Left lobe of liver (tissue), 2 donors: ENCODE measurements at regions not wholly inside any gene's neighbourhood (a gene's known extent, or its start where the extent isn't known, plus 50 kb on each side); places are given as distances from the start of the nearest gene placed in this dataset.
"Not testable (repeated sequence)": the region's sequence is repeated elsewhere in the genome, so short reads cannot be mapped to it uniquely, and the experiment has no call there.

ENCODE experiments used
- ATAC-seq: fragments of 200-7000 bp; cut with Tn5 transposase; one replicate; pipeline ENCODE4 v1.9.1; 2020; ENCODE audit warnings: mild to moderate bottlenecking, moderate library complexity
- DNase-seq: peaks from one replicate; pipeline ENCODE4 v3.0.0-alpha.2; 2020; ENCODE audit warnings: low spot score
- donor health status: DM: no; HTN: no; CAD: no; lungs with moderate emphysema.
- donor health status: DM: no; HTN: yes; CAD: no.

- DNase-seq: no peak
- ATAC-seq: no peak
These were observed 235.9 kb downstream of the SUCLG1 start for GRCh38 chr2:84223191-84223590.

GRCh38 chr2:84221102-84221501 lies 238.0 kb downstream of the SUCLG1 start:
- not testable (repeated sequence) for DNase-seq, ATAC-seq

DNA sequence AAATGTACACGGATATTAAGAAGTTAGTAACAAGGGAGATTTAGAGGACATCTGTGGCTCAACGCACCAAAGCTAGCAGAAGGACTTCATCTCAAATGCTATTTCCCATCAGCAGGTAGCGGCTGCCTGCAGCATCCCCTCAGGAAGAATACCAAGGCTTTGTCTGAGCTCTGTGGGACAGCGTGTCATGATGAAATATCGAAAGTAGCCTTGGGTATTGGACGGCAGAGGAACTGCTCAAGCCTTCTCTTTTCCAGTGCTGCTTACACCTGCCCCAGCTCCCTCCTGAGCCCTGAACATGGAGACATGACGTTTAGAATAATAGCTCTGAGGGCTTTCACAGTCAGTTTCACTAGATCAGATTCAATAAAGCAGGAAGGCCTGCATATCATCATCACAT lies 241.6 kb downstream of the SUCLG1 start:
- DNase-seq: no peak
- no peak for ATAC-seq

GRCh38 chr2:84214455-84214854 lies 244.6 kb downstream of the SUCLG1 start:
- DNase-seq: no peak
- ATAC-seq: no peak

DNA sequence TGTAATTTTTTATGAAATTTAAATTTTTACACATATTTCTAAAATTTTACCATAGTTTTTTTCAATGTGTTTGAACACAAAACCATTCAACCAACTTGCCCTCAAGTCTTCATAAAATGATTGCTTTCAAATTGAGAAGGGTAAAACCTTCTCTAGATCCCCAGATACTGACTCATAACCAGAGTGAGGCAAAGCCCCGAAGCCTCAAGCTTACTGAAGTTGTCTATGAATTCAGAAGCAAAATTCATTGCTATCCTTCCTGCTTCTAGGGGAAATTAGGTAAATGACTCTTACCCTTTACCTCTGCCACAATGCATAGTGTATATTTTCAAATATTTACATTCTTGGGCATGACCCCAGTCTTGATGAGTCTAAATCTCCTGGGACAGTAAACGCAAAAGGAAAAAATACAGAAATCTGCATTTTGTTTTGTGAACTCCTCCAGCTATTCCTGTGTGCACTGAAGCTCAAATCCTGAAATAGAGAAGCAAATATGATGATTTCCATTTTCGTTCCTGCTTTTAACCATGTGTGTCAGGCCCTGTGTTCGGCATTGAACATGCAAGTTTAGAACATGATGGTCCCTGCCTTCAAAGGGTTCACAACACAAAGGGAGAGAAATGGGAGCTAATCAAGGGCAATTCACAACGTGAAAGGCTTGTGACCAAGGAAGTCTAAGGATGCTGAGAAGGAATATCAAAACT lies 246.3 kb downstream of the SUCLG1 start:
- DNase-seq (no peak), ATAC-seq (no peak)

DNA sequence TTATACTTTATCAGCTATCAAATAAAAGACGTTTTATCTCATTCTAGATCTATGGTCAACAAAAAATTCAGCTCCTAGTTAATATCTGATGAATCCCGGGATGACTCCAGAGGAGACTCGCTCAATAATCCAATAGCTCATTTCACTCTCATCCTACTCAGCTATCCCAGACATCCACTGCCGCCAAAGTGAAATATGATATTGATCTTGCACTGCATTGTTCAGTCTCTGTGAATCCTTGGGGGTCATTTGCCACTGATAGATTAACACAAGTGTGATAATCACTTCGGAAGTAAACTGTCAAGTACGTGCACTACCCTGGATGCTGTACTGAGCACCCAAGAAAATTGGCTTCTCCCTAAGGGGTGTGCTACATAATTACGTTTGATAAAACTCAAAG lies 249.1 kb downstream of the SUCLG1 start:
- DNase-seq (no peak), ATAC-seq (no peak)

- ATAC-seq: no peak
These were observed 254.1 kb downstream of the SUCLG1 start for GRCh38 chr2:84204995-84205394.

GRCh38 chr2:84202166-84202565 lies 256.9 kb downstream of the SUCLG1 start:
- DNase-seq: no peak
- no peak for ATAC-seq

More at GRCh38 chr2:84204995-84205394, 254.1 kb downstream of the SUCLG1 start:
- no peak for DNase-seq

DNA sequence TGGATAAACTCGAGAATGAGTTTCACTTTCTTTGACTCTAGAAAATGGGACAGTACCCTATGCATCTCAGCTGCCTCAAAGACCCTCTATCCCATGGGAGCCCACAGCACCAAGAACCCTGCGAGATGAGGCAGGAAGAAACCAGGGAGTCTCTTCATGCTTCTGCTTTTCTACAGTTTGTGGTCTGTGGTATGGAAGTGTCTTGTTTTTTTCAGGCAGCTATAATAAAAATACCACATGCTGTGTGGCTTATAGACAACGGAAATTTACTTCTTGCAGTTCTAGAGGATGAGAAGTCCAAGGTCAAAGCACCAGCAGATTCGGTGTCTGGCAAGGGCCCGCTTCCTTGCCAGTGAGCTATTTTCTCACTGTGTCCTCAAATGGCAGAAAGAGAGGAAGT lies 257.9 kb downstream of the SUCLG1 start:
- ATAC-seq: no peak
- no peak for DNase-seq

GRCh38 chr2:84197901-84198300 lies 261.2 kb downstream of the SUCLG1 start:
- ATAC-seq: no peak
- no peak for DNase-seq

GRCh38 chr2:84194949-84195644 lies 264.0 kb downstream of the SUCLG1 start:
- DNase-seq: no peak

DNA sequence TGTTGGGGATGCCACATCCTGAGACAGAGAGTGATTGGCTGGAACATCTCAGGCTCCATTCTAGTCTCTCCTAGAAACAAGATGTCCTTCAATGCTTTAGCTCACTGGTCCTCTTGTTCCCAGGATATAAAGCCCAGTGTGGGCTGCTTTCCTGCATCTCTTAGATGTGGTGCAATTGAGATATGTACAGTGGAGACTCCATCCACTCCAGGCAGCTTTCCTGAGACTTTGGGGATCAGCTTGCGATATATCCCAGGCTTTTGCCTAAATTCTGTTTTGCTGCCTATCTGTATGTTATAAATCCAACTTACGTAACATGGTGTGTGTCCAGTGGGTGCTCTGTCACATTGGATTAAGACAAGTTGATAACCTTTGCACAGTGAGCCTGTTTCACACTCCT lies 264.9 kb downstream of the SUCLG1 start:
- DNase-seq: no peak
- ATAC-seq: no peak

More at GRCh38 chr2:84194949-84195644, 264.0 kb downstream of the SUCLG1 start:
- ATAC-seq: no peak

GRCh38 chr2:84187258-84187657 lies 271.8 kb downstream of the SUCLG1 start:
- no peak for ATAC-seq

GRCh38 chr2:84181927-84182326 lies 277.2 kb downstream of the SUCLG1 start:
- no peak for ATAC-seq
- no peak for DNase-seq

More at GRCh38 chr2:84187258-84187657, 271.8 kb downstream of the SUCLG1 start:
- DNase-seq: no peak

- DNase-seq: no peak
- no peak for ATAC-seq
These were observed 281.3 kb downstream of the SUCLG1 start for GRCh38 chr2:84177733-84178132.

GRCh38 chr2:84175970-84176369 lies 283.1 kb downstream of the SUCLG1 start:
- DNase-seq (no peak), ATAC-seq (no peak)

GRCh38 chr2:84175340-84175739 lies 283.7 kb downstream of the SUCLG1 start:
- ATAC-seq: no peak
- DNase-seq: no peak

DNA sequence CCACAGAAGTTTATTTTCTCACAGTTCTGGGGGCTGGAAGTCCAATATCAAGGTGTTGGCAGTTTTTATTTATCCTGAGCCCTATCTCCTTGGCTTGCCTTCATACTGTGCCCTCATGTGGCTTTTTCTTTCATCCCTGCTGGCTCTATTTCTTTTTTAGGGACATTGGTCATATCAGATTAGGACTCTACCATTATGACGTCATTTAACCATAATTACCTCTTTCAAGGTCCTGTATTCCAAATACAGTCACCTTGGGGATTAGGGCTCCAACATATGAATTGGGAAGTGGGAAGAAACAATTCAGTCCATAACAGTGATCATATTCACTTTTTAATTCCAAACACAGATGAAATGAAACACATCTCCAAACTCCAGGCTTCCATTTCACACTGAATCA lies 286.0 kb downstream of the SUCLG1 start:
- DNase-seq (no peak), ATAC-seq (no peak)

DNA sequence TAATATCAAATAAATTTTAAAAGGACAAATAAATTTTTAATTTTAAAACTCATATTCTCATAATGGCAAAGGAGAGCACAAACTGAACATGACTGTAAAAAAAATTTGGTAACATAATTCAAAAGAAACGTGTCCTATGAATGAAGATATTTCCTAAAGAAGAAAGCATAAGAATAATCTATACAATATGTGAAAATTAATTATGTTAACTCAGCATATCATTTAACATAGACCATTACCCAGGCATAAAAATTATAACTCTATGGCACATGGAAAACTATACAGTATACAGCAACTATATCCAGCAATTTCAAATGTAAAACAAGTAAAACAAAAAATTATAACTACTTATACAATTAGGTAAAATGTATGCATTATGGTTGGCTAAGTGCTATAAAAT lies 288.1 kb downstream of the SUCLG1 start:
- DNase-seq: no peak
- no peak for ATAC-seq

DNA sequence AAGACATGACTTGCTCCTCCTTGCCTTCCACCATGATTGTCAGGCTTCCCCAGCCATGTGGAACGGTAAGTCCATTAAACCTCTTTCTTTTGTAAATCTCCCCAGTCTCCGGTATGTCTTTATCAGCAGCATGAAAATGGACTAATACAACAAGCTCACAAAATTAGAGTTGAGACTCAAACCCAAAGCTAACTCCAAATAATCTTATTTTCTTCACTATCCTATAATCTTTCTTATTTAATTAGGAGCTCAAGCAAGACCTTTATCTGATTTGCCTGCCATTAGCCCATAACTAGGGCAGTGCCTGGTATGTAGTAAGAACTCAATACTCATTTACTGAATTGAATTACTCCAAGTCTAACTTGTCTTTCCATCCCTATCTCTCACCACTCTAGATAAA lies 289.2 kb downstream of the SUCLG1 start:
- DNase-seq (no peak), ATAC-seq (no peak)

GRCh38 chr2:84168552-84168951 lies 290.5 kb downstream of the SUCLG1 start:
- not testable (repeated sequence) for DNase-seq, ATAC-seq

DNA sequence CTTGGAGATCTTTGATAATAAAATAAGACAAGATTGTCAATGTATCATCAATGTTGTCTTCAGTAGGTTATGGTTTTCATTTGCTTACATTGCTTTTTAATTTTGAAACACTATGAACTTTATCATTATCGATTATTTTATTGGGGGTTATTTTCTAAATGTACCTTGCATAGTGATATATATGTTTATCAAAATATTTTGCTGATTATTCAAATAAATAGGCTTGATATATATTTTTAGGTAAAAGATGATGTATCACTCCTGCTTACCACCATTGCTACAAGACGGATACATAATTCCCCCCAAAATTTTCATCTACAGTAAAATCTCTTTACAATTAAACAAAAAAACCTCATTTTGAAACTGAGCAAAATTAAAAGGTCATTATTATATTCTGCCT lies 293.8 kb downstream of the SUCLG1 start:
- ATAC-seq (no peak), DNase-seq (no peak)

- DNase-seq (no peak), ATAC-seq (no peak)
These were observed 298.6 kb downstream of the SUCLG1 start for GRCh38 chr2:84160453-84160852.
